ENCODE measurements at regions not wholly inside any gene's neighbourhood (a gene's known extent, or its start where the extent isn't known, plus 50 kb on each side); places are given as distances from the start of the nearest gene placed in this dataset.
"Not testable (repeated sequence)": the region's sequence is repeated elsewhere in the genome, so short reads cannot be mapped to it uniquely, and the experiment has no call there.

GRCh38 chr4:134708616-134709015 is 507.0 kb upstream of the PABPC4L start:
- Histone ChIP-seq H3K4me3 (no peak overlapping the region), H3K36me3 (no peaks in the 10 kb centered on the region), H3K27me3 (no peaks in the 10 kb centered on the region), H3K4me1 (no peaks in the 10 kb centered on the region), H3K9me3 (no peaks in the 10 kb centered on the region), H3K27ac (no peak overlapping the region)
- no peak for DNase-seq
- TF ChIP-seq EP300 (IDR thresholded peaks at IDR 0.05) (no peak), POLR2A (IDR thresholded peaks at IDR 0.05) (no peak), POLR2AphosphoS5 (IDR thresholded peaks at IDR 0.05) (no peak)
- TF ChIP-seq, protein P1, sequence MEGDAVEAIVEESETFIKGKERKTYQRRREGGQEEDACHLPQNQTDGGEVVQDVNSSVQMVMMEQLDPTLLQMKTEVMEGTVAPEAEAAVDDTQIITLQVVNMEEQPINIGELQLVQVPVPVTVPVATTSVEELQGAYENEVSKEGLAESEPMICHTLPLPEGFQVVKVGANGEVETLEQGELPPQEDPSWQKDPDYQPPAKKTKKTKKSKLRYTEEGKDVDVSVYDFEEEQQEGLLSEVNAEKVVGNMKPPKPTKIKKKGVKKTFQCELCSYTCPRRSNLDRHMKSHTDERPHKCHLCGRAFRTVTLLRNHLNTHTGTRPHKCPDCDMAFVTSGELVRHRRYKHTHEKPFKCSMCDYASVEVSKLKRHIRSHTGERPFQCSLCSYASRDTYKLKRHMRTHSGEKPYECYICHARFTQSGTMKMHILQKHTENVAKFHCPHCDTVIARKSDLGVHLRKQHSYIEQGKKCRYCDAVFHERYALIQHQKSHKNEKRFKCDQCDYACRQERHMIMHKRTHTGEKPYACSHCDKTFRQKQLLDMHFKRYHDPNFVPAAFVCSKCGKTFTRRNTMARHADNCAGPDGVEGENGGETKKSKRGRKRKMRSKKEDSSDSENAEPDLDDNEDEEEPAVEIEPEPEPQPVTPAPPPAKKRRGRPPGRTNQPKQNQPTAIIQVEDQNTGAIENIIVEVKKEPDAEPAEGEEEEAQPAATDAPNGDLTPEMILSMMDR (IDR thresholded peaks at IDR 0.05) = no peak
- no peak for ATAC-seq (ENCODE audit: low FRiP score in 2 of 2)

DNA sequence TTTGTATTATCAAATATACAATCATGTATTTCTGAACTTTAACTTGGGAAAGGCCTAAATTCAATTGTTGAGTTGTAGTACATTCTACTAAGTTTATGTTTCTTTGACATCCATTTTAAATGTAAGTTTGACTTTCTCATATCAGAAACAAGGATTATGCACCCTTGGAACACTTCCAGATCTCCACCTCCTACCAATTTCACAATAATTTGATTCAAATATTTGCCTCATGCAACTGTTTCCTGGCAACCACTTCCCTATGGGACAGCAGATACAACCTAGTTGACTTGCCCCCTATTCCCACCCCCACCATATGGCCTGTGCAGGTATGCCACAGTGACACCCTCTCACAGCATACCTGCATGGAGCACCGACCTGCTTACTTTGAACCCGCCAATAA is 506.4 kb upstream of the PABPC4L start:
- no peak for DNase-seq
- Histone ChIP-seq H3K4me3 (no peak overlapping the region), H3K27me3 (no peaks in the 10 kb centered on the region), H3K27ac (no peak overlapping the region), H3K36me3 (no peaks in the 10 kb centered on the region), H3K9me3 (no peaks in the 10 kb centered on the region), H3K4me1 (no peaks in the 10 kb centered on the region)
- no peak for ATAC-seq (ENCODE audit: low FRiP score in 2 of 2)
- WGBS, 2 donors = 92 to 100% methylated on average over 2 of the region's 2 CpGs
- TF ChIP-seq EP300 (IDR thresholded peaks at IDR 0.05) = no peak
- TF ChIP-seq, protein P1 (IDR thresholded peaks at IDR 0.05) = no peak
- TF ChIP-seq POLR2A (IDR thresholded peaks at IDR 0.05) = no peak
- TF ChIP-seq POLR2AphosphoS5 (IDR thresholded peaks at IDR 0.05) = no peak

- WGBS, 2 donors = 79 to 80% methylated on average over 3 of the region's 3 CpGs
- no peak for DNase-seq
- Histone ChIP-seq H3K36me3 (no peaks in the 10 kb centered on the region), H3K27me3 (no peaks in the 10 kb centered on the region), H3K4me3 (no peak overlapping the region), H3K4me1 (no peaks in the 10 kb centered on the region), H3K27ac (no peak overlapping the region), H3K9me3 (peaks cover 0 to 4% (median 0%) of the 10 kb centered on the region in 4 donors)
- ATAC-seq (ENCODE audit: low FRiP score in 2 of 2) = no peak
- TF ChIP-seq, protein P1 (IDR thresholded peaks at IDR 0.05) = no peak
- TF ChIP-seq EP300 (IDR thresholded peaks at IDR 0.05) = no peak
Observed at GRCh38 chr4:134702374-134702773, 500.8 kb upstream of the PABPC4L start.

GRCh38 chr4:134700251-134700650 is 498.7 kb upstream of the PABPC4L start:
- no peak overlapping the region for H3K27ac ChIP-seq
- H3K36me3 ChIP-seq = no peaks in the 10 kb centered on the region
- peaks cover 0 to 4% (median 0%) of the 10 kb centered on the region in 4 donors for H3K9me3 ChIP-seq
- no peak overlapping the region for H3K4me3 ChIP-seq
- H3K4me1 ChIP-seq = no peaks in the 10 kb centered on the region
- DNase-seq (no peak), ATAC-seq (ENCODE audit: low FRiP score in 2 of 2) (no peak)
- TF ChIP-seq POLR2A (IDR thresholded peaks at IDR 0.05) = no peak
- TF ChIP-seq POLR2AphosphoS5 (IDR thresholded peaks at IDR 0.05) = no peak
- TF ChIP-seq EP300 (IDR thresholded peaks at IDR 0.05) = no peak
- WGBS, 2 donors = 80 to 88% methylated on average over 4 of the region's 4 CpGs
- no peaks in the 10 kb centered on the region for H3K27me3 ChIP-seq

GRCh38 chr4:134698831-134699230 is 497.2 kb upstream of the PABPC4L start:
- not testable (repeated sequence) for ATAC-seq (ENCODE audit: low FRiP score in 2 of 2); H3K4me1 ChIP-seq; H3K9me3 ChIP-seq; DNase-seq; H3K36me3 ChIP-seq; H3K4me3 ChIP-seq; H3K27me3 ChIP-seq; H3K27ac ChIP-seq
- WGBS, 2 donors = 77 to 86% methylated on average over 4 of the region's 4 CpGs

GRCh38 chr4:134695433-134695832 is 493.8 kb upstream of the PABPC4L start:
- 93 to 95% methylated on average over 1 of the region's 1 CpG for WGBS, 2 donors
- no peak overlapping the region for H3K4me3 ChIP-seq
- H3K36me3 ChIP-seq = no peaks in the 10 kb centered on the region
- H3K27me3 ChIP-seq = no peaks in the 10 kb centered on the region
- no peaks in the 10 kb centered on the region for H3K4me1 ChIP-seq
- no peak for DNase-seq
- TF ChIP-seq, protein P1 (IDR thresholded peaks at IDR 0.05) = no peak
- TF ChIP-seq POLR2A (IDR thresholded peaks at IDR 0.05) = no peak
- TF ChIP-seq EP300 (IDR thresholded peaks at IDR 0.05) = no peak
- no peak for TF ChIP-seq POLR2AphosphoS5 (IDR thresholded peaks at IDR 0.05)
- peaks cover 0 to 4% (median 0%) of the 10 kb centered on the region in 4 donors for H3K9me3 ChIP-seq
- H3K27ac ChIP-seq = no peak overlapping the region
- ATAC-seq (ENCODE audit: low FRiP score in 2 of 2) = no peak

All from upper lobe of left lung (tissue), 6 donors.